ENCODE measurements at regions not wholly inside any gene's neighbourhood (a gene's known extent, or its start where the extent isn't known, plus 50 kb on each side); places are given as distances from the start of the nearest gene placed in this dataset.

GRCh38 chr9:110146373-110146772, 61.6 kb downstream of the C9orf152 start:
- peak overlapping the region; percentile 24 for H3K4me3 Mint-ChIP-seq
- intact Hi-C loops (cut with micrococcal nuclease), result loop anchor here (10.0 kb wide), 1 partner anchor 52 kb away; no protein-coding TSS in a partner anchor

More at GRCh38 chr9:110146373-110146772, 61.6 kb downstream of the C9orf152 start:
- Histone ChIP-seq H3K36me3 (replicated peaks in 1 of 2; ENCODE audit: control extremely low read depth in 1 of 2, control insufficient read depth in 1 of 2, extremely low read depth in 1 of 2, insufficient read depth in 2 of 2, low read length in 1 of 2) (peaks cover 0 to 15% of the 10 kb centered on the region in 2 experiments), H3K79me2 (ENCODE audit: control insufficient read depth, insufficient read depth, low read length) (peaks cover 92% of the 10 kb centered on the region), H3K9me3 (ENCODE audit: control extremely low read depth in 1 of 3, control insufficient read depth in 2 of 3, insufficient read depth in 1 of 3, low read length in 2 of 3) (peaks cover 0 to 5% (median 0%) of the 10 kb centered on the region in 3 donors), H3K9ac (ENCODE audit: low read length) (no peak overlapping the region), H4K20me1 (ENCODE audit: control insufficient read depth, insufficient read depth, low read length, poor library complexity, severe bottlenecking) (peaks cover 7% of the 10 kb centered on the region), H3K27ac (ENCODE audit: low read length in 2 of 2) (peak overlapping the region; percentile 68 to 90), H3K4me2 (replicated peaks; ENCODE audit: low read depth, low read length, poor library complexity, severe bottlenecking) (peak overlapping the region; percentile 18), H3K4me1 (ENCODE audit: control insufficient read depth in 2 of 2, insufficient read depth in 2 of 2, low read length in 2 of 2) (peaks cover 97 to 99% of the 10 kb centered on the region in 2 donors), H3K27me3 (replicated peaks in 1 of 4; ENCODE audit: control extremely low read depth in 1 of 4, control insufficient read depth in 3 of 4, insufficient read depth in 4 of 4, low read length in 3 of 4) (no peaks in the 10 kb centered on the region), H3K4me3 (ENCODE audit: control extremely low read depth in 1 of 5, extremely low read depth in 1 of 5, insufficient read depth in 1 of 5, low read depth in 2 of 5, low read length in 4 of 5) (no peak overlapping the region), H2AFZ (ENCODE audit: insufficient read depth, low read depth, low read length, poor library complexity, severe bottlenecking) (no peak overlapping the region)
- Mint-ChIP-seq H3K4me1 (peaks cover 94% of the 10 kb centered on the region), H3K9me3 (ENCODE audit: insufficient read depth) (peaks cover 3% of the 10 kb centered on the region), H3K27ac (peak overlapping the region; percentile 74), H3K27me3 (no peaks in the 10 kb centered on the region)
- no peak for TF ChIP-seq EZH2 (IDR thresholded peaks at IDR 0.05; ENCODE audit: borderline replicate concordance, insufficient read depth, low read depth, low read length, poor library complexity, severe bottlenecking)
- no peak for TF ChIP-seq CTCF (IDR thresholded peaks at IDR 0.05)
- ATAC-seq (ENCODE audit: low read depth) (no peak), DNase-seq (peak; percentile 19)
- POLR2A ChIA-PET, result no interaction called here
- WGBS (ENCODE audit: insufficient coverage), result 90% methylated on average over 1 of the region's 1 CpG
- CTCF ChIA-PET, result interaction anchor here (1.5 to 4.5 kb wide), 3 partner anchors 19 to 88 kb away, joined by 6 to 33 read pairs (median 19); no protein-coding TSS in a partner anchor

All from B cell (primary cell).